Hepatocyte (in vitro differentiated cells): ENCODE measurements at regions not wholly inside any gene's neighbourhood (a gene's known extent, or its start where the extent isn't known, plus 50 kb on each side); places are given as distances from the start of the nearest gene placed in this dataset.

Experiments
- CTCF ChIP-seq: fragments of 200-600 bp; sonication (generic); IDR thresholded peaks from 2 replicates; pipeline ENCODE4 v1.5.1; 2016; ENCODE audit warnings: antibody characterized with exemption, mild to moderate bottlenecking; ENCODE audit not compliant: poor library complexity
- EZH2 ChIP-seq: fragments of 200-600 bp; sonication (generic); IDR thresholded peaks from 2 replicates; pipeline ENCODE4 v1.6.1; 2016; ENCODE audit warnings: antibody characterized with exemption, mild to moderate bottlenecking, borderline replicate concordance
- EZH2phosphoT487 ChIP-seq: fragments of 200-600 bp; sonication (generic); IDR thresholded peaks from one replicate; pipeline ENCODE4 v1.6.1; 2018; ENCODE audit warnings: antibody characterized with exemption, mild to moderate bottlenecking, low read depth, moderate library complexity; ENCODE audit not compliant: unreplicated experiment, severe bottlenecking

- TF ChIP-seq EZH2 (no peak), CTCF (no peak), EZH2phosphoT487 (no peak)
Measured at GRCh38 chr13:109476001-109476400, 310.4 kb downstream of the IRS2 start.
